HAP-1 (cell line): ENCODE measurements at regions not wholly inside any gene's neighbourhood (a gene's known extent, or its start where the extent isn't known, plus 50 kb on each side); places are given as distances from the start of the nearest gene placed in this dataset.

ENCODE experiments used
- DNase-seq, 2 experiments: peaks; one replicate each; pipeline ENCODE4 v3.0.0-alpha.2; 2016 to 2020; ENCODE audit warnings: low spot score in 2 of 2
- H3K27me3 ChIP-seq: fragments of 250-450 bp; sonication (Bioruptor Pico); 2 replicates; pipeline ENCODE4 v1.5.1; 2020; ENCODE audit warnings: low read depth, mild to moderate bottlenecking, moderate library complexity
- H3K36me3 ChIP-seq: fragments of 250-450 bp; sonication (Bioruptor Pico); replicated peaks from 2 replicates; pipeline ENCODE4 v1.5.1; 2020; ENCODE audit warnings: mild to moderate bottlenecking
- H3K4me1 ChIP-seq: fragments of 250-450 bp; sonication (Bioruptor Pico); 2 replicates; pipeline ENCODE4 v1.5.1; 2020; ENCODE audit warnings: mild to moderate bottlenecking
- H3K4me3 ChIP-seq: fragments of 250-450 bp; sonication (Bioruptor Pico); 2 replicates; pipeline ENCODE4 v1.5.1; 2020; ENCODE audit warnings: mild to moderate bottlenecking, moderate library complexity
- H3K9me3 ChIP-seq: fragments of 250-450 bp; sonication (Bioruptor Pico); 2 replicates; pipeline ENCODE4 v1.5.1; 2020; ENCODE audit warnings: mild to moderate bottlenecking, moderate library complexity
- in situ Hi-C: fragments of 300-500 bp; cut with MboI; formaldehyde crosslinking; loops from 3 replicates; pipeline ENCODE4 v1.14.3; 2020; ENCODE audit warnings: low sequenced_read_pairs, inconsistent platforms, mixed read lengths

GRCh38 chr16:73916829-73917594, 379.6 kb upstream of the PSMD7 start:
- in situ Hi-C loops, result no loop called here
- Histone ChIP-seq H3K36me3 (no peaks in the 10 kb centered on the region), H3K27me3 (peaks cover 6% of the 10 kb centered on the region), H3K9me3 (no peaks in the 10 kb centered on the region), H3K4me3 (no peak overlapping the region), H3K4me1 (peaks cover 6% of the 10 kb centered on the region; the same call in 1 of the 2 replicates)
- no peak for DNase-seq

GRCh38 chr16:73915935-73916334, 380.7 kb upstream of the PSMD7 start:
- no peaks in the 10 kb centered on the region for H3K9me3 ChIP-seq
- H3K4me3 ChIP-seq, result no peak overlapping the region
- peaks cover 11% of the 10 kb centered on the region for H3K27me3 ChIP-seq
- peaks cover 6% of the 10 kb centered on the region; the same call in 1 of the 2 replicates for H3K4me1 ChIP-seq
- H3K36me3 ChIP-seq, result no peaks in the 10 kb centered on the region
- DNase-seq, result no peak
- in situ Hi-C loops, result no loop called here

DNA sequence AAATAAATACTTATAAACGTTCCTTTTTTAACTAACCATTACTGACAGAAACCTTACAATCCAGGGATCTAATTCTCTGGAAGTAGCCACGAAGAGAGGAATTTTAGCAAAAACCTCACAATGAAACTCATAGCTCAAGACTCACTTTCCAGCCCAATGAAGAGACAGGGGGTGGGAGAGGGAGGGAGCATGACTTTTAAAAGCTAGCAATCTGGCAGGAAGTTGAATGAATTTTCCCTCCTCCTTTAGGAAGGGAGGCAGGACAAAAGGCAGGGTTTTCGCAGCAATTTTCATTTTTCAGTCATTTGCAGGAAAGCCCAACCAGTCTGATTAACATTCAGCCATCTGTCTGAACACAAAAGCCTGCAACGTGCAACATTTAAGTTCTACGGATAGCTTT, 381.5 kb upstream of the PSMD7 start:
- peak; percentile 14 to 22 for DNase-seq
- no peak overlapping the region for H3K4me3 ChIP-seq
- H3K27me3 ChIP-seq, result peaks cover 13% of the 10 kb centered on the region
- in situ Hi-C loops, result no loop called here
- peaks cover 6% of the 10 kb centered on the region; the same call in 1 of the 2 replicates for H3K4me1 ChIP-seq
- no peaks in the 10 kb centered on the region for H3K9me3 ChIP-seq
- no peaks in the 10 kb centered on the region for H3K36me3 ChIP-seq

- H3K4me3 ChIP-seq, result no peak overlapping the region
- in situ Hi-C loops, result no loop called here
- DNase-seq, result no peak
Measured at GRCh38 chr16:73912850-73913249, 383.8 kb upstream of the PSMD7 start.

GRCh38 chr16:73912281-73912680, 384.3 kb upstream of the PSMD7 start:
- H3K4me3 ChIP-seq, result no peak overlapping the region
- H3K36me3 ChIP-seq, result no peaks in the 10 kb centered on the region
- in situ Hi-C loops, result no loop called here

More at GRCh38 chr16:73912850-73913249, 383.8 kb upstream of the PSMD7 start:
- peaks cover 13% of the 10 kb centered on the region for H3K27me3 ChIP-seq
- no peaks in the 10 kb centered on the region for H3K36me3 ChIP-seq
- peaks cover 6% of the 10 kb centered on the region; the same call in 1 of the 2 replicates for H3K4me1 ChIP-seq
- no peaks in the 10 kb centered on the region for H3K9me3 ChIP-seq

DNA sequence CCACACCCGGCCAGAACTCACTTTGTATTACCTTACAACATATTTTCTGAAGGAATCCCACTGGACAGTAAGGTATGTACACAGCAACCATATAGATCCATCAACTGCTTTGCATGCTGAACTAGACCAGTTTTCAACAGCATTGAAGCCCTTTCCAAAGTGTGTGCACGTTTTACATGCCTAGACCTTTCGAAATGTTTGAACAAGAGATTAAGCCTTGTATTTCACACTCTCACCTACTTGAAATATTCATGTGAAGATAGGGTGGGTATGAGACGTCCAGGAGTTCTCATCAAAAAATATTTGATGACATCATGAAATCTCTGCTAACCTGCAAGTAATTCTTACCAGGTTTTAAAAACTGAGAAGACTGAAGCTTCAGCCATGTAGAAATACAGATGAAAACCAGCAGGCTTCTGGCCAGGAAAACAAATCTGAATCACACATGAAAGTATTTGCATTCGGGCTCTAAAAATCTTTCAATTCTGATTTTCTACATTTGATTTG, 387.0 kb upstream of the PSMD7 start:
- in situ Hi-C loops, result no loop called here

More at GRCh38 chr16:73912281-73912680, 384.3 kb upstream of the PSMD7 start:
- Histone ChIP-seq H3K4me1 (peaks cover 6% of the 10 kb centered on the region; the same call in 1 of the 2 replicates), H3K27me3 (peaks cover 13% of the 10 kb centered on the region), H3K9me3 (no peaks in the 10 kb centered on the region)
- DNase-seq, result no peak

DNA sequence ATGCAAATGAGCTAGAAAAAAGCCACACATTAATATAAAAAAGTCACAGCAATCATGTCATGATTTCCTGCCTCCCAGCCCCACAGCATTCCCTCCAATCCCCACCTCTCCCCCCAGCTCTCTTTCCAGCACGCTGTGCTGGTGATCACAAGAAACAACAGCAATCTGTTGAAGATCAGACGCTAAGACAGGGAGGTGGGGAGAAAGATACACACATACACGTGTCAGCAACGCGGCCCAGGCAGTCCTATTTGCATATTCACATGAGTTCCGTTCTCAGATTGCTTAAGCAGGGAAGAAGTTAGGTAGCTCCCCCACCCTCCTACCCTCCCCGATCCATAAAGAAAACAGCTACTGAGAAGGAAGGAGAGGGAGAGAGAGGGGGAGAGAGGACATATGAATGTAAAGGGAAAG, 405.5 kb upstream of the PSMD7 start:
- Histone ChIP-seq H3K27me3 (peaks cover 11% of the 10 kb centered on the region), H3K4me3 (no peak overlapping the region), H3K4me1 (peaks cover 5% of the 10 kb centered on the region; the same call in 1 of the 2 replicates), H3K9me3 (no peaks in the 10 kb centered on the region), H3K36me3 (no peaks in the 10 kb centered on the region)
- in situ Hi-C loops, result no loop called here
- peak; percentile 41 to 52 for DNase-seq

More for the DNA sequence above, 387.0 kb upstream of the PSMD7 start:
- DNase-seq, result no peak
- Histone ChIP-seq H3K36me3 (no peaks in the 10 kb centered on the region), H3K9me3 (no peaks in the 10 kb centered on the region), H3K4me3 (no peak overlapping the region), H3K4me1 (no peaks in the 10 kb centered on the region), H3K27me3 (peaks cover 13% of the 10 kb centered on the region)

DNA sequence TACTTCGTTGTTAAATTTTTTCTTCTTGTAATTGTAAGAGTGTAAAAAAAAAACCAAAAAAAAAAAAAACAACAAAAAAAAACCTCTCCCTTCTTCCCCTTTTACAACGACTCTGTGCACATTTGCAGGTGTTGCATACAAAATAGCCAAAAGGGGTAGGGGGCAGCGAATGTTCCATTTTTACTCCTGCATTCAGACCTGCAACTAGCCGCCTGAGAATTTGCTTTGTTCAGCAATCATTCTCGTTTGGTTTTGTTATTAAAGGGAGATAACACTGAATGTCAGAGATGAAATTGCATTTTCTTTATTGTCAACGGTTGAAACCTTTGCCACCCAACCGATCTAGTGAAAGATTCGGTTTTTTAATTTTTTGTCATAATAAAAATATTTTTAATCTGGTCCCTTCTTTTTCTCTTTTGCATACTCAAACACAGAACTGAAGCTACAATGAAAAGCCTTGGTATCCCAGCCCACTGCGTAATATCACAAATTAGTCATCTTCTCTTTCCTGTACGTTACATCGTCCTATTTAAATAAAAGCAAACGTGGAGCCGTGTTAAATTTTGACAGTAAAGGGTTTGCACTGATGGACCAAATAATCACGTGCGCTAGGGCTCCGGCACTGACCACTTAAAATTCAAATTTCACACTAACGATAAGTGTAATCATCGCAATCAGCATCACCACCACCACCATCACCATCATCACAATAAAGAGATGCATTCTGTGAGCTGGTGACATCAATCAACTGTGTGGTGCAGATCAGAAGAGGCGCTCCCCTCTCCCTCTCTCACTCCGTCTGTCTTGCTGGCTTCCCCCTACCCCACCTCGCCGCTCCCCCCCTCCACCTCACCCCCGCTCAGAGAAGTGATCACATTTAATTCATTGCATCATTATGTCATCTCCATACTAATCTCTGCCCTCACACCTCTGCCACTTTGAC, 406.2 kb upstream of the PSMD7 start:
- H3K4me1 ChIP-seq, result peaks cover 5% of the 10 kb centered on the region; the same call in 1 of the 2 replicates
- no peaks in the 10 kb centered on the region for H3K36me3 ChIP-seq
- H3K9me3 ChIP-seq, result no peaks in the 10 kb centered on the region
- H3K4me3 ChIP-seq, result no peak overlapping the region
- no peak for DNase-seq
- H3K27me3 ChIP-seq, result peaks cover 14% of the 10 kb centered on the region
- in situ Hi-C loops, result no loop called here

GRCh38 chr16:73888840-73889490, 407.6 kb upstream of the PSMD7 start:
- peaks cover 18% of the 10 kb centered on the region for H3K27me3 ChIP-seq
- peaks cover 10% of the 10 kb centered on the region for H3K4me1 ChIP-seq
- in situ Hi-C loops, result no loop called here
- no peaks in the 10 kb centered on the region for H3K36me3 ChIP-seq
- no peaks in the 10 kb centered on the region for H3K9me3 ChIP-seq
- no peak for DNase-seq
- H3K4me3 ChIP-seq, result no peak overlapping the region

DNA sequence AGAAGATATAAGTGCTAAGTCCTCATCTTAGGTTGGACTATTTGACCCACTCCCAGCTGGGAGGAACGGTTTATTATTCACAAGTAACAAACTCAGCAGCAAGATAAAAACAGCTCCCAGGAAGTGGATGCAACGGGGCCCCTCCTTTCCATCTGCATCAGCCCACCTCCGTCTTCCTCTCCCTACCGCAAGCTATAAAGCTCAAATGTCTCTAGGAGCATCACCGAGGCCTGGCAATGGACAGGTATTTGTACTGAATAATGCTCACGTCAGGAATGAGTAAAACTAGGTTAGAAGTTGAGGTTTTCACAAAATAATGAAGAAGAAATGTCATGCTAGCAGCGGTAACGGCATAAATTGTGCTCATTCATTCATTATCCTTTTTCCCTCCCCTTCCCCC, 408.7 kb upstream of the PSMD7 start:
- no peaks in the 10 kb centered on the region for H3K36me3 ChIP-seq
- H3K4me3 ChIP-seq, result no peak overlapping the region
- H3K27me3 ChIP-seq, result peaks cover 18% of the 10 kb centered on the region
- peaks cover 10% of the 10 kb centered on the region for H3K4me1 ChIP-seq
- in situ Hi-C loops, result no loop called here
- H3K9me3 ChIP-seq, result no peaks in the 10 kb centered on the region
- no peak for DNase-seq

GRCh38 chr16:73886426-73886825, 410.2 kb upstream of the PSMD7 start:
- no peaks in the 10 kb centered on the region for H3K36me3 ChIP-seq
- peaks cover 27% of the 10 kb centered on the region for H3K27me3 ChIP-seq
- H3K9me3 ChIP-seq, result no peaks in the 10 kb centered on the region
- in situ Hi-C loops, result no loop called here
- no peak overlapping the region for H3K4me3 ChIP-seq
- DNase-seq, result no peak
- H3K4me1 ChIP-seq, result peaks cover 7% of the 10 kb centered on the region

DNA sequence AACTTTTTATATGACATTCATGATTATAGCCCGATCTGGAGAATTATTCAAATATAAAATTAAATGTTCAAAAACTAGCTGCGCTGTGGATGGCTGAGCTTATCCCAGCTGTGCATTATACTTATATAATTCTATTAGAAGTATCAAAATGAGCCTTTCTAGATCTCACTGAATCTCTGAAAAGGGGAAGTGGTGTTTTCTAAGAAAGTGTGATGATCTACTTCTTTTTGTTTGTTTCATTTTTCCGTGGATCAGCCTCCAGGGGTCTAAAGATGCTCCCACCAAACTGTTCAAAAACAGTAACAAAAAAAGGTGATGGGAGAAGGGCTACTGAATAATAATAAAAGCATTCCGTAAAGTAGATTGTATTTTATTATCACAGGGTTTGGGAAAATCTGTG, 411.3 kb upstream of the PSMD7 start:
- Histone ChIP-seq H3K27me3 (peaks cover 32% of the 10 kb centered on the region), H3K36me3 (no peaks in the 10 kb centered on the region), H3K4me1 (peaks cover 4% of the 10 kb centered on the region), H3K9me3 (no peaks in the 10 kb centered on the region), H3K4me3 (no peak overlapping the region)
- in situ Hi-C loops, result no loop called here
- DNase-seq, result no peak

DNA sequence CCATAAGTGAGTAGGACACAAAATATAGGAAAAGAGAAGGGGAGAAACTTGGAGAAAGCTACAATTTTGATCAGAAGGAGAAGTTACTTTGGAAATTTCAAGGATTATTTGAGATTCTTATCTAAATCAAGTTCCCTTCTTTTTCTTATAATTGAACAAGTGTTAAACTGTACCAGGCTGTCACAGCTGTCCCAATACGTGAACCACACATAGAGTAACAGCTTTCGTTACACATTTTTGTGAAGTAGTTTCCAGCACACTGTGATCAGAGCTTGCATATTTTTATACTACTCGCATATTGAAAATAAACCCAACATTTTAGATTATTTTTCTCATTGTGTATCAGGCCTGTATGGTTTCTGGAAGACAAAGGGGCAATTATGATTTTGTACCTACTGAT, 412.8 kb upstream of the PSMD7 start:
- in situ Hi-C loops, result no loop called here
- Histone ChIP-seq H3K36me3 (no peaks in the 10 kb centered on the region), H3K9me3 (no peaks in the 10 kb centered on the region), H3K4me1 (peaks cover 4% of the 10 kb centered on the region), H3K4me3 (no peak overlapping the region), H3K27me3 (peaks cover 37% of the 10 kb centered on the region)
- no peak for DNase-seq
